Fibroblast of lung (primary cell): ENCODE measurements at regions not wholly inside any gene's neighbourhood (a gene's known extent, or its start where the extent isn't known, plus 50 kb on each side); places are given as distances from the start of the nearest gene placed in this dataset.

ENCODE experiments used
- EZH2 ChIP-seq: IDR thresholded peaks from 2 replicates; pipeline ENCODE4 v1.5.1; 2012; ENCODE audit warnings: low read length, control low read depth, mild to moderate bottlenecking; ENCODE audit errors: missing control alignments
- TF ChIP-seq, protein P1 (sequence below), 2 donors: IDR thresholded peaks in 1 of 2; conservative IDR thresholded peaks in 1 of 2; 1 replicate in 1 of 2; 2 replicates in 1 of 2; pipeline ENCODE4 v1.5.1; 2011 to 2012; ENCODE audit warnings: low read length in 2 of 2, control low read depth in 1 of 2, inconsistent platforms in 1 of 2, low read depth in 1 of 2, mild to moderate bottlenecking in 1 of 2

DNA sequence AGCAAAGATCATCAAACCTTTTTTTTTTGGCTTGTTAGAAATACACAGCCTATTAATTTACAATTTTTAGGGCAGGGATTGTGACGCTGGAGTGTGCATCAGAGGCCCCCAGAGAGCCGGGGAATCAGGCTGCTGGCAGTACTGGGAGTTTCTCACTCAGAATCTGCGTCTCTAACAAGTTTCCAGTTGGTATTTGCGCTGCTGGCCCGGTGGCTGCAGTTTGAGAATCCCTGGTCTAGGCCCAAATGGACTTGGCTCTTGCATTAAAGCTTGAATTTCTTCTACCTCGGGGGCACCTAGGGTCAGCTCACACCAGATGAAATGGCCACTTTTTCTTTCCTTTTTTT is 150.9 kb upstream of the CIBAR2 start:
- TF ChIP-seq, protein P1, sequence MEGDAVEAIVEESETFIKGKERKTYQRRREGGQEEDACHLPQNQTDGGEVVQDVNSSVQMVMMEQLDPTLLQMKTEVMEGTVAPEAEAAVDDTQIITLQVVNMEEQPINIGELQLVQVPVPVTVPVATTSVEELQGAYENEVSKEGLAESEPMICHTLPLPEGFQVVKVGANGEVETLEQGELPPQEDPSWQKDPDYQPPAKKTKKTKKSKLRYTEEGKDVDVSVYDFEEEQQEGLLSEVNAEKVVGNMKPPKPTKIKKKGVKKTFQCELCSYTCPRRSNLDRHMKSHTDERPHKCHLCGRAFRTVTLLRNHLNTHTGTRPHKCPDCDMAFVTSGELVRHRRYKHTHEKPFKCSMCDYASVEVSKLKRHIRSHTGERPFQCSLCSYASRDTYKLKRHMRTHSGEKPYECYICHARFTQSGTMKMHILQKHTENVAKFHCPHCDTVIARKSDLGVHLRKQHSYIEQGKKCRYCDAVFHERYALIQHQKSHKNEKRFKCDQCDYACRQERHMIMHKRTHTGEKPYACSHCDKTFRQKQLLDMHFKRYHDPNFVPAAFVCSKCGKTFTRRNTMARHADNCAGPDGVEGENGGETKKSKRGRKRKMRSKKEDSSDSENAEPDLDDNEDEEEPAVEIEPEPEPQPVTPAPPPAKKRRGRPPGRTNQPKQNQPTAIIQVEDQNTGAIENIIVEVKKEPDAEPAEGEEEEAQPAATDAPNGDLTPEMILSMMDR (conservative IDR thresholded peaks at IDR 0.05 in 1 of 2, IDR thresholded peaks at IDR 0.05 in 1 of 2; ENCODE audit: low read depth in 1 of 2, low read length in 2 of 2): no peak
- TF ChIP-seq EZH2: no peak
